ENCODE measurements at regions not wholly inside any gene's neighbourhood (a gene's known extent, or its start where the extent isn't known, plus 50 kb on each side); places are given as distances from the start of the nearest gene placed in this dataset.

DNA sequence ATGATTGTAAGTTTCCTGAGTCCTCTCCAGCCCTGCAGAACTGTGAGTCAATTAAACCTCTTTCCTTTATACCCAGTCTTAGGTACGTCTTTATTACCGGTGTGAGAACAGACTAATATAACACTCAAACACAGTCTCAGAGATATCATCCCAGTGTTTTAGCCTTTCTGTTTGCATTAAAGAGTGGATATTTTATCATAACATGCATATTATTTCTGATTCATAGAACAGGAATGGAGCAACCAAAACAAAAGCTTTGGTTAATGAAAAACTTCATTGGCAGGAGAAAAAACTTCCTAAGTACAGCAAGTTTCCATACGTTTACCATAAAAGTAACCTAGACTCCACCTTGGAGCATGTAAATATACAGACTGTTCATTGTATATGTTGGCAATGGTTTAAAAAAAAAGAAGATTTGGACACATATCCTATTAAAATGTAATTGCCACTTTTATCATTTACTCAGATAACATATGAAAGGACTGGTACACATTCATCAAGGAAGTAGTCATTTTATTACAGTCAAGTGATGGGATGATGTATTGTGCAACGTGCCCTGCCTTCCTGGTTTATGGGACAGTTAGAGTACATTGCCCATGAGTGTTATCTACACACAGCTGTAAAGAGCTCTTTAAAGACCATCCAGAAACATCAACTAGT, 144.8 kb downstream of the ETS2 start:
- Histone ChIP-seq H3K27me3 (ENCODE audit: control insufficient read depth, insufficient read depth, low read length) (no peaks in the 10 kb centered on the region), H3K27ac (ENCODE audit: low read depth in 2 of 2, low read length in 2 of 2) (no peak overlapping the region), H3K9ac (ENCODE audit: low read length in 3 of 3) (no peak overlapping the region), H3K9me3 (ENCODE audit: control insufficient read depth in 2 of 3, insufficient read depth in 1 of 3, low read length in 3 of 3) (no peaks in the 10 kb centered on the region), H3K4me1 (ENCODE audit: control insufficient read depth in 2 of 3, insufficient read depth in 2 of 3, low read depth in 1 of 3, low read length in 3 of 3) (no peaks in the 10 kb centered on the region), H3K4me3 (ENCODE audit: low read length in 3 of 3) (no peak overlapping the region), H3K36me3 (ENCODE audit: control insufficient read depth in 2 of 3, insufficient read depth in 3 of 3, low read length in 3 of 3) (no peaks in the 10 kb centered on the region)
- intact Hi-C loops (cut with DNase I) = no loop called here
- no peak for FAIRE-seq
- no peak for DNase-seq
- TF ChIP-seq, protein P1, sequence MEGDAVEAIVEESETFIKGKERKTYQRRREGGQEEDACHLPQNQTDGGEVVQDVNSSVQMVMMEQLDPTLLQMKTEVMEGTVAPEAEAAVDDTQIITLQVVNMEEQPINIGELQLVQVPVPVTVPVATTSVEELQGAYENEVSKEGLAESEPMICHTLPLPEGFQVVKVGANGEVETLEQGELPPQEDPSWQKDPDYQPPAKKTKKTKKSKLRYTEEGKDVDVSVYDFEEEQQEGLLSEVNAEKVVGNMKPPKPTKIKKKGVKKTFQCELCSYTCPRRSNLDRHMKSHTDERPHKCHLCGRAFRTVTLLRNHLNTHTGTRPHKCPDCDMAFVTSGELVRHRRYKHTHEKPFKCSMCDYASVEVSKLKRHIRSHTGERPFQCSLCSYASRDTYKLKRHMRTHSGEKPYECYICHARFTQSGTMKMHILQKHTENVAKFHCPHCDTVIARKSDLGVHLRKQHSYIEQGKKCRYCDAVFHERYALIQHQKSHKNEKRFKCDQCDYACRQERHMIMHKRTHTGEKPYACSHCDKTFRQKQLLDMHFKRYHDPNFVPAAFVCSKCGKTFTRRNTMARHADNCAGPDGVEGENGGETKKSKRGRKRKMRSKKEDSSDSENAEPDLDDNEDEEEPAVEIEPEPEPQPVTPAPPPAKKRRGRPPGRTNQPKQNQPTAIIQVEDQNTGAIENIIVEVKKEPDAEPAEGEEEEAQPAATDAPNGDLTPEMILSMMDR (IDR thresholded peaks at IDR 0.05; ENCODE audit: borderline replicate concordance, extremely low read depth, insufficient read depth) = no peak

DNA sequence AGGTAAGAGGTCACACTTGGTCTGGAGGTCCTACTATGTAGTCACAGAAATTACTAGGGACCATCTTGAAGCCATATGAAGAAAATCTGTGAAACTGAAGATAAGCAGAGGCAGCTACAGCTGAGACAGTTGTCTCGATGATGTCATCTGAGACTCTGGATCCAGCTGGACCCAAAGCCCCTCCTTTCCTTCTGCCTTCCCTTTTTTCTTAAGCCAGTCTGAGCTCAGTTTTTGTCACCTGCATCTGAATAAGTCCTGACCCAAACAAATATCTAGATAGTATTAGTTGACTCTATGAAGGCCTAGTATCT, 143.3 kb downstream of the ETS2 start:
- H3K36me3 ChIP-seq (ENCODE audit: control insufficient read depth in 2 of 3, insufficient read depth in 3 of 3, low read length in 3 of 3) = no peaks in the 10 kb centered on the region
- TF ChIP-seq, protein P1 (IDR thresholded peaks at IDR 0.05; ENCODE audit: borderline replicate concordance, extremely low read depth, insufficient read depth) = no peak
- no peaks in the 10 kb centered on the region for H3K9me3 ChIP-seq (ENCODE audit: control insufficient read depth in 2 of 3, insufficient read depth in 1 of 3, low read length in 3 of 3)
- no peak overlapping the region for H3K9ac ChIP-seq (ENCODE audit: low read length in 3 of 3)
- intact Hi-C loops (cut with DNase I) = no loop called here
- DNase-seq (no peak), FAIRE-seq (no peak)
- H3K27me3 ChIP-seq (ENCODE audit: control insufficient read depth, insufficient read depth, low read length) = no peaks in the 10 kb centered on the region
- no peaks in the 10 kb centered on the region for H3K4me1 ChIP-seq (ENCODE audit: control insufficient read depth in 2 of 3, insufficient read depth in 2 of 3, low read depth in 1 of 3, low read length in 3 of 3)
- H3K4me3 ChIP-seq (ENCODE audit: low read length in 3 of 3) = no peak overlapping the region
- no peak overlapping the region for H3K27ac ChIP-seq (ENCODE audit: low read depth in 2 of 2, low read length in 2 of 2)

- no peaks in the 10 kb centered on the region for H3K9me3 ChIP-seq (ENCODE audit: control insufficient read depth in 2 of 3, insufficient read depth in 1 of 3, low read length in 3 of 3)
- H3K27me3 ChIP-seq (ENCODE audit: control insufficient read depth, insufficient read depth, low read length) = no peaks in the 10 kb centered on the region
- no peak for FAIRE-seq
- TF ChIP-seq, protein P1 (IDR thresholded peaks at IDR 0.05; ENCODE audit: borderline replicate concordance, extremely low read depth, insufficient read depth) = no peak
- H3K9ac ChIP-seq (ENCODE audit: low read length in 3 of 3) = no peak overlapping the region
- DNase-seq = no peak
- no peak overlapping the region for H3K4me3 ChIP-seq (ENCODE audit: low read length in 3 of 3)
- H3K4me1 ChIP-seq (ENCODE audit: control insufficient read depth in 2 of 3, insufficient read depth in 2 of 3, low read depth in 1 of 3, low read length in 3 of 3) = no peaks in the 10 kb centered on the region
- intact Hi-C loops (cut with DNase I) = no loop called here
- no peak overlapping the region for H3K27ac ChIP-seq (ENCODE audit: low read depth in 2 of 2, low read length in 2 of 2)
- no peaks in the 10 kb centered on the region for H3K36me3 ChIP-seq (ENCODE audit: control insufficient read depth in 2 of 3, insufficient read depth in 3 of 3, low read length in 3 of 3)
These were observed 142.8 kb downstream of the ETS2 start for GRCh38 chr21:38948377-38949069.

Data from kidney (tissue), 13 donors.